K562 (cell line): ENCODE measurements at regions not wholly inside any gene's neighbourhood (a gene's known extent, or its start where the extent isn't known, plus 50 kb on each side); places are given as distances from the start of the nearest gene placed in this dataset.

ENCODE experiments used
- BCOR ChIP-seq: fragments of 450-650 bp; IDR thresholded peaks from 2 replicates; pipeline ENCODE4 v1.6.1; 2016
- CBFA2T3 ChIP-seq: fragments of 450-650 bp; IDR thresholded peaks from 2 replicates; pipeline ENCODE4 v1.6.1; 2017
- CBX2 ChIP-seq: fragments of 200-600 bp; sonication (generic); IDR thresholded peaks from one replicate; pipeline ENCODE4 v1.6.1; 2012; ENCODE audit warnings: mild to moderate bottlenecking, low read length, inconsistent platforms; ENCODE audit not compliant: insufficient read depth, poor library complexity, severe bottlenecking
- FOSL1 ChIP-seq: fragments of 200-800 bp; sonication (Bioruptor generic); conservative IDR thresholded peaks from 2 replicates; pipeline ENCODE4 v1.6.1; 2016; ENCODE audit warnings: missing genetic modification characterization, missing compliant biosample characterization
- HNRNPH1 ChIP-seq: fragments of 200-400 bp; formaldehyde crosslinking; optimal IDR thresholded peaks from 2 replicates; pipeline ENCODE3; 2017; ENCODE audit warnings: low read depth, mild to moderate bottlenecking, low read length, moderate library complexity
- KDM1A ChIP-seq, 2 experiments: fragments of 450-650 bp; IDR thresholded peaks; 2 replicates each; pipeline ENCODE4 v1.6.1; 2016; ENCODE audit warnings: mild to moderate bottlenecking in 2 of 2
- KDM4B ChIP-seq, 2 experiments: fragments of 450-650 bp in 1 of 2; sonication (generic) in 1 of 2; IDR thresholded peaks; 2 replicates each; pipeline ENCODE4 v1.6.1; 2016 to 2017; ENCODE audit warnings: borderline replicate concordance in 2 of 2, antibody characterized with exemption in 1 of 2, low read depth in 1 of 2, mild to moderate bottlenecking in 1 of 2
- KDM5B ChIP-seq: fragments of 200-600 bp; sonication (generic); IDR thresholded peaks from 2 replicates; pipeline ENCODE4 v1.6.1; 2012; ENCODE audit warnings: low read depth, mild to moderate bottlenecking, moderate library complexity, low read length, control low read depth, inconsistent platforms; ENCODE audit not compliant: insufficient replicate concordance
- KLF6 ChIP-seq: fragments of 250-450 bp; sonication (Bioruptor Pico); IDR thresholded peaks from 2 replicates; pipeline ENCODE4 v1.4.0; 2020; ENCODE audit warnings: mild to moderate bottlenecking, moderate library complexity, borderline replicate concordance
- MAFK ChIP-seq: IDR thresholded peaks from 2 replicates; pipeline ENCODE4 v1.6.1; 2011; ENCODE audit warnings: low read length, improper control_type of control experiment
- MYNN ChIP-seq, 2 experiments: sonication (generic); formaldehyde crosslinking in 1 of 2; IDR thresholded peaks; 2 replicates each; pipeline versions ENCODE4 v1.5.0 to v1.6.1; 2016 to 2020; ENCODE audit warnings: antibody characterized with exemption in 1 of 2, missing genetic modification reagents in 1 of 2
- PML ChIP-seq: IDR thresholded peaks from 2 replicates; pipeline ENCODE4 v1.6.1; 2012; ENCODE audit warnings: low read length, inconsistent platforms
- POLR2B ChIP-seq: fragments of 450-650 bp; IDR thresholded peaks from 2 replicates; pipeline ENCODE4 v1.6.1; 2018; ENCODE audit warnings: low read depth; ENCODE audit not compliant: partially characterized antibody
- SPI1 ChIP-seq: IDR thresholded peaks from 2 replicates; pipeline ENCODE4 v1.6.1; 2011; ENCODE audit warnings: low read depth, low read length, control low read depth, borderline replicate concordance
- TCFL5 ChIP-seq: fragments of 250-450 bp; sonication (Bioruptor Pico); conservative IDR thresholded peaks from 2 replicates; pipeline ENCODE4 v1.6.1; 2021; ENCODE audit warnings: mild to moderate bottlenecking, moderate library complexity, matching md5 sums
- TRIM24 ChIP-seq, 2 experiments: fragments of 450-650 bp; IDR thresholded peaks; 2 replicates each; pipeline ENCODE4 v1.6.1; 2016
- ZBTB7A ChIP-seq: IDR thresholded peaks from 2 replicates; pipeline ENCODE4 v1.6.1; 2011; ENCODE audit warnings: low read depth, mild to moderate bottlenecking, low read length, moderate library complexity, borderline replicate concordance; ENCODE audit not compliant: control insufficient read depth
- ZC3H11A ChIP-seq: IDR thresholded peaks from 2 replicates; pipeline ENCODE4 v1.6.1; 2012; ENCODE audit warnings: low read depth, low read length, improper control_type of control experiment
- ZNF197 ChIP-seq: fragments of 200-800 bp; sonication (Bioruptor generic); IDR thresholded peaks from 2 replicates; pipeline ENCODE4 v1.6.1; 2016; ENCODE audit warnings: low read depth, missing genetic modification characterization, missing compliant biosample characterization
- ZNF408 ChIP-seq: fragments of 250-450 bp; sonication (Bioruptor Pico); IDR thresholded peaks from 2 replicates; pipeline ENCODE4 v1.4.0; 2020; ENCODE audit warnings: low read depth, mild to moderate bottlenecking, moderate library complexity
- TF ChIP-seq, protein P1 (sequence below): fragments of 450-650 bp; IDR thresholded peaks from 2 replicates; pipeline ENCODE4 v1.7.0; 2016; ENCODE audit warnings: borderline replicate concordance
- TF ChIP-seq, protein P2 (sequence below): sonication (generic); formaldehyde crosslinking; IDR thresholded peaks from 2 replicates; pipeline ENCODE4 v1.8.0; 2023; ENCODE audit warnings: mild to moderate bottlenecking, missing genetic modification reagents
- TF ChIP-seq, protein P3 (sequence below): sonication (generic); formaldehyde crosslinking; IDR thresholded peaks from 2 replicates; pipeline ENCODE4 v1.8.1; 2023; ENCODE audit warnings: mild to moderate bottlenecking, missing genetic modification reagents
- TF ChIP-seq, protein P4 (sequence below): sonication (generic); formaldehyde crosslinking; IDR thresholded peaks from 2 replicates; pipeline ENCODE4 v1.5.0; 2020; ENCODE audit warnings: missing genetic modification reagents

DNA sequence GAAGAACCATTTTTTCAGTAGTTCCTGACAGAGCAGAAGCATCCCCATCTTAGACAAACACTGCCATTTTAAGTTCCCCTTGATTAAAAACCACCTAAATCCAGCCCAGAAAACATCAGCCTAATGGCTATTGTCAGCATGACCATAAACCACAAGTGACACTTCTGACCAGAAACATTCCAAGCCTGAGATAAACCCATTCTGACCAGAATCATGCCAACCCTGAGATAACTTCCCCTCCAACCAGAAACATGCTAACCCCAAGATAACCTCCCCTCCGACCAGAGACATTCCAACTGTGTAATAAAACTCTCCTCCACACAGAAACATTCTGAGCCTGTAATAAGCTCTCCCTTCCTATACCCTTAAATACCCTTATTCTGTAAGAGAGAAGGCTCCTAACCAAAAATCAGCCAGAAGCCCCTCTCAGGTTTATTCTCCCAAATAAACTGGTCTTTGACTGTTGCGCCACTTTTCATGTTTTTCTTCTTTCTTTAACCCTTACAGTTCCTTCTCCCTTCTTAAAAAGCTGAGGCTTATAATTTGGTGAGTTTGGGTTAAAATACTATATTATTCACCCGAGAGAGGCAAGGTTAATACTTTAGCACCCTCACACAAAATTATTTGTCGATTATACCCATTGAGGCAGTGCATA lies 149.7 kb downstream of the HNMT start (continued):
- TF ChIP-seq, protein P1, sequence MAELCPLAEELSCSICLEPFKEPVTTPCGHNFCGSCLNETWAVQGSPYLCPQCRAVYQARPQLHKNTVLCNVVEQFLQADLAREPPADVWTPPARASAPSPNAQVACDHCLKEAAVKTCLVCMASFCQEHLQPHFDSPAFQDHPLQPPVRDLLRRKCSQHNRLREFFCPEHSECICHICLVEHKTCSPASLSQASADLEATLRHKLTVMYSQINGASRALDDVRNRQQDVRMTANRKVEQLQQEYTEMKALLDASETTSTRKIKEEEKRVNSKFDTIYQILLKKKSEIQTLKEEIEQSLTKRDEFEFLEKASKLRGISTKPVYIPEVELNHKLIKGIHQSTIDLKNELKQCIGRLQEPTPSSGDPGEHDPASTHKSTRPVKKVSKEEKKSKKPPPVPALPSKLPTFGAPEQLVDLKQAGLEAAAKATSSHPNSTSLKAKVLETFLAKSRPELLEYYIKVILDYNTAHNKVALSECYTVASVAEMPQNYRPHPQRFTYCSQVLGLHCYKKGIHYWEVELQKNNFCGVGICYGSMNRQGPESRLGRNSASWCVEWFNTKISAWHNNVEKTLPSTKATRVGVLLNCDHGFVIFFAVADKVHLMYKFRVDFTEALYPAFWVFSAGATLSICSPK = no peak
- TF ChIP-seq KDM4B (IDR thresholded peaks at IDR 0.05; ENCODE audit: borderline replicate concordance in 2 of 2, low read depth in 1 of 2) = no peak
- TF ChIP-seq CBX2 = no peak
- TF ChIP-seq, protein P2, sequence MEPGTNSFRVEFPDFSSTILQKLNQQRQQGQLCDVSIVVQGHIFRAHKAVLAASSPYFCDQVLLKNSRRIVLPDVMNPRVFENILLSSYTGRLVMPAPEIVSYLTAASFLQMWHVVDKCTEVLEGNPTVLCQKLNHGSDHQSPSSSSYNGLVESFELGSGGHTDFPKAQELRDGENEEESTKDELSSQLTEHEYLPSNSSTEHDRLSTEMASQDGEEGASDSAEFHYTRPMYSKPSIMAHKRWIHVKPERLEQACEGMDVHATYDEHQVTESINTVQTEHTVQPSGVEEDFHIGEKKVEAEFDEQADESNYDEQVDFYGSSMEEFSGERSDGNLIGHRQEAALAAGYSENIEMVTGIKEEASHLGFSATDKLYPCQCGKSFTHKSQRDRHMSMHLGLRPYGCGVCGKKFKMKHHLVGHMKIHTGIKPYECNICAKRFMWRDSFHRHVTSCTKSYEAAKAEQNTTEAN (CRISPR knock-in tag) = no peak
- TF ChIP-seq ZNF408 (CRISPR knock-in tag) = no peak
- TF ChIP-seq HNRNPH1 = no peak
- no peak for TF ChIP-seq ZC3H11A
- TF ChIP-seq KDM1A (IDR thresholded peaks at IDR 0.05) = peak; percentile 21 to 28; a peak in 2 of 4 replicates
- no peak for TF ChIP-seq KLF6 (CRISPR knock-in tag)
- no peak for TF ChIP-seq MAFK
- no peak for TF ChIP-seq SPI1
- TF ChIP-seq POLR2B = no peak
- TF ChIP-seq, protein P3, sequence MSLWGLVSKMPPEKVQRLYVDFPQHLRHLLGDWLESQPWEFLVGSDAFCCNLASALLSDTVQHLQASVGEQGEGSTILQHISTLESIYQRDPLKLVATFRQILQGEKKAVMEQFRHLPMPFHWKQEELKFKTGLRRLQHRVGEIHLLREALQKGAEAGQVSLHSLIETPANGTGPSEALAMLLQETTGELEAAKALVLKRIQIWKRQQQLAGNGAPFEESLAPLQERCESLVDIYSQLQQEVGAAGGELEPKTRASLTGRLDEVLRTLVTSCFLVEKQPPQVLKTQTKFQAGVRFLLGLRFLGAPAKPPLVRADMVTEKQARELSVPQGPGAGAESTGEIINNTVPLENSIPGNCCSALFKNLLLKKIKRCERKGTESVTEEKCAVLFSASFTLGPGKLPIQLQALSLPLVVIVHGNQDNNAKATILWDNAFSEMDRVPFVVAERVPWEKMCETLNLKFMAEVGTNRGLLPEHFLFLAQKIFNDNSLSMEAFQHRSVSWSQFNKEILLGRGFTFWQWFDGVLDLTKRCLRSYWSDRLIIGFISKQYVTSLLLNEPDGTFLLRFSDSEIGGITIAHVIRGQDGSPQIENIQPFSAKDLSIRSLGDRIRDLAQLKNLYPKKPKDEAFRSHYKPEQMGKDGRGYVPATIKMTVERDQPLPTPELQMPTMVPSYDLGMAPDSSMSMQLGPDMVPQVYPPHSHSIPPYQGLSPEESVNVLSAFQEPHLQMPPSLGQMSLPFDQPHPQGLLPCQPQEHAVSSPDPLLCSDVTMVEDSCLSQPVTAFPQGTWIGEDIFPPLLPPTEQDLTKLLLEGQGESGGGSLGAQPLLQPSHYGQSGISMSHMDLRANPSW (CRISPR knock-in tag) = no peak
- no peak for TF ChIP-seq MYNN (IDR thresholded peaks at IDR 0.05)
- TF ChIP-seq MYNN (CRISPR knock-in tag; IDR thresholded peaks at IDR 0.05) = no peak
- no peak for TF ChIP-seq BCOR
- no peak for TF ChIP-seq TCFL5 (CRISPR knock-in tag)
- no peak for TF ChIP-seq ZBTB7A
- TF ChIP-seq PML = no peak
- peak; percentile 54 for TF ChIP-seq CBFA2T3
- TF ChIP-seq TRIM24 (IDR thresholded peaks at IDR 0.05) = no peak
- TF ChIP-seq KDM5B = no peak
- no peak for TF ChIP-seq FOSL1 (tag)
- TF ChIP-seq, protein P4, sequence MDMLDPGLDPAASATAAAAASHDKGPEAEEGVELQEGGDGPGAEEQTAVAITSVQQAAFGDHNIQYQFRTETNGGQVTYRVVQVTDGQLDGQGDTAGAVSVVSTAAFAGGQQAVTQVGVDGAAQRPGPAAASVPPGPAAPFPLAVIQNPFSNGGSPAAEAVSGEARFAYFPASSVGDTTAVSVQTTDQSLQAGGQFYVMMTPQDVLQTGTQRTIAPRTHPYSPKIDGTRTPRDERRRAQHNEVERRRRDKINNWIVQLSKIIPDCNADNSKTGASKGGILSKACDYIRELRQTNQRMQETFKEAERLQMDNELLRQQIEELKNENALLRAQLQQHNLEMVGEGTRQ = no peak
- no peak for TF ChIP-seq ZNF197 (CRISPR knock-in tag)
